HG03045 (cell line): ENCODE measurements at regions not wholly inside any gene's neighbourhood (a gene's known extent, or its start where the extent isn't known, plus 50 kb on each side); places are given as distances from the start of the nearest gene placed in this dataset.
"Not testable (repeated sequence)": the region's sequence is repeated elsewhere in the genome, so short reads cannot be mapped to it uniquely, and the experiment has no call there.

Experiments used
- ATAC-seq: cut with Tn5 transposase; IDR thresholded peaks from one replicate; pipeline ENCODE4 v1.9.1; 2021; ENCODE audit warnings: mild to moderate bottlenecking, moderate library complexity; ENCODE audit not compliant: unreplicated experiment

DNA sequence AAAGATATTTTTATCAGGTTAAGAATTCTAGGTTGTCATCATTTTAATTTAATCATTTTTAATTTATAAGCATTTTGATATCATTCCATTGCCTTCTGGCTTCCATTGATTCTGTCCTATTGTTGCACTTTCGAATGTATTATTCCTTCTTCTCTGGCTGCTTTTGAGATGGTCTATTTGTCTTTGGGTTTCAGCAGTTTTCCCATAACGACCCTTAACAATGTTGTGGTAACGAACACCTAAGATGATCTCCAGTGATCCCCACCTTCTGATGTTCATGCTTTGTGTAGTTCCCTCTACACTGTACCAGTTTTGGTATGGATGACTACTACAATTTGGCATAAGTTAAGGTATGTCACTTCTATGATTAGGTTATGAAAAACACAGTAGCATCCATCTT lies 59.9 kb downstream of the MINAR1 start:
- no peak for ATAC-seq

DNA sequence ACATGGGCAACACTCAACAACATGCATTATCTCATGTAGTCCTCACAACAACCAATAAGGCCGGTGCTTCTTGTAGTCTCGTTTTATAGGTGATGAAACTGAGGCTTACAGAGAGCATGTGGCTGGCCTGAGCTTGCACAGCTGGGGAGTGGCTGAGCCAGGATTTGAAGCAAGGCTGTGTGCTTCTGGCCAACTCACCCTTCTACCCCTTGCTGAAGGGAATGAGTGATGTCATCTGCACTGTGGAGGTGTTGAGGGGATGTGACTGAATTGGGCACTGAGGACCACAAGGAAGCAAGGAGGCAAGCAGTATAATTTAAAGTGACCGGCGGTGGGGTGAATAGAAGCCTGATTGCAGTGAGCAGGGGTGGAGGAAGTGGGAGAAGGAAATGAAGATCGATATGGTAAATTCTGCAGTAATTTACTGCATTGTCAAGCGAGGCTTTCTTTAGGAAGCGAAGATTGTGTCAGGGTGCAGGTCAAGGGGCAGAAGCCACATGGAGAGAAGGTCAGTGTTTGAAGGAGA lies 62.3 kb downstream of the MINAR1 start:
- ATAC-seq, result no peak

DNA sequence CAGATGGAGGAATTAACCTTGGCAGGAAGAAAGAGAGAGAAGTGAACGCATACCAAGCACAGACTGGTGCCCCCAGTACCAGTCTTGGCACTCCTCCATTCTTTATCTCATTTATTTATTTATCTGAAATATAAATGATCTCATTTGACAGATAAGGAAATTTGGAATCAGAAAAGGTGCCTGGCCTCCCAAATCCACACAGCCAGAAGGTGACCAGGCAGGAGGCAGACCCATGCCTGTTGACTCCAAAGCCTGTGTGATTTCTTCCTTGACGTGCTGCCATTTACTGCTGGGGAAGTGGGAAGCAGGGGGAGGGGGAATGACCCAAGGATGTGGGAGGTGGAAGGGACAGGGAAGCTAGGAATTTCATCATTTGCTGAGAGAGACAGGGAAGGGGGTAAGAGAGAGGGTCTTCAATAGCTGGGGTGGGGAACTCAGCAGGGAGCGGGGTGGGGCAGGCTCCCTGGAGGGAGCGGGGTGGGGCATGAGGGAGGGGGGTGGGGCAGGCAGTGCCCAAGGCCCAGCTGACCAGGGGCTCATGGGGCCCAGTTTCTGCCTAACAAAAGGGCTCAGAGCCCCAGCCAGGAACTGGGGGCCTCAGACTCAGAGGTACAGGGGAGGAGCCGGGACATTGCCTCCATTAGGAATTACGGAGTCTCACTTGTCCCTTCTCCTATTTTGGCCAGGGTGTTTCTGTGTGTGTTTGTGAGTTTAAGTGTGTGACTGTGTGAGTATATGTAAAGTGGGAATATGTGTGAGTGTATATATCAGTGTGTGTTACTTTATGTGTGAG lies 63.0 kb downstream of the MINAR1 start:
- no peak for ATAC-seq

DNA sequence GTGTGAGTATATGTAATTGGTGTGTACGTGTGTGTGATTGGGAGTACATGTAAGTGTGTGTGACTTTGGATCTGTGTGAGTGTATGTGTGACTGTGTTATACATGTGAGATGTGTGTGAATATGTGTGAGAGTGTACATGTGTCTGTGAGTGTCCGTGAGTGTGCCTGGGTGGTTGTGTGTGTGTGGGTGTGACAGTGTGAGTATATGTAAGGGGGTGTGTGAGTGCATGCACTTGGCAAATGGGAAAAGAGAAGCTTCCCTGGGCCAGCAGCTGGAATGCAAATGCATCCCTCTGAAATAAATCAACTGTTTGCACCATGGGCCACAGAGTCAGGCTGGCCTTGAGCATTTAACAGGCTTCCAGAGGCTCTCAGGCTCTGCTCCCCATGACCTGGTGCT lies 63.6 kb downstream of the MINAR1 start:
- ATAC-seq, result no peak

DNA sequence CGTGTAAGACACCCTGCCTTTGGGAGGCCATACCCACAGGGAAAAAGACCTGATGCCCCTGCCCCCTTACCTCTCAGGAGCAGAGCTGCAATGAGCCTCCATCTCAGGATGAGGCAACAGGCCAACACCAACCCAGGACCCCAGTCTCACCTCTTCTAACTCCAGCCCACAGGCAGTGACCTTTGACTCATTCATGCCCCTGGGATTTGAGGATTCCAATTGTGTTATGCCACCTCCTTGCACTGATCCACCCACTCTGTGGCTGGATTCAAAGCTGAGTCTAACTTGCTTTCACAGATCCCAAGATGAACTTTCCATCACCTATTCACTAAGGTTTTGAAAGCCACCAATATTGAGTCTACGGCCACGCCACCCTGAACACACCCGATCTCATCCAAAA lies 64.7 kb downstream of the MINAR1 start:
- no peak for ATAC-seq

DNA sequence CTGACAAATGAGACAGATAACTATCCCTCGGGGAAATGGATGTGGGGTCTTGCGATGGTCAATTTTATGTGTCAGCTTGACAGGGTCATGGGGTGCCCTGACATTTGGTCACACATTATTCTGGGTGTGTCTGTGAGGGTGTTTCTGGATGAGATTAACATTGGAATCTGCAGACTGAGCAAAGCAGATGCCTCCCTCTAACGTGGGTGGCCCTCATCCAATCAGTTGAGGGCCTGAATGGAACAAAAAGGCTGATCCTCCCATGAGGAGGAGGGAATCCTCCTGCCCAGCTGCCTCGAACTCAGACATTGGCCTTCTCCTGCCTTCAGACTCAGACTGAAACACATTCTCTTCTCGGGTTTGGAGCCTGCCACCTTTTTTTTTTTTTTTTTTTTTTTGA lies 69.0 kb downstream of the MINAR1 start:
- no peak for ATAC-seq

DNA sequence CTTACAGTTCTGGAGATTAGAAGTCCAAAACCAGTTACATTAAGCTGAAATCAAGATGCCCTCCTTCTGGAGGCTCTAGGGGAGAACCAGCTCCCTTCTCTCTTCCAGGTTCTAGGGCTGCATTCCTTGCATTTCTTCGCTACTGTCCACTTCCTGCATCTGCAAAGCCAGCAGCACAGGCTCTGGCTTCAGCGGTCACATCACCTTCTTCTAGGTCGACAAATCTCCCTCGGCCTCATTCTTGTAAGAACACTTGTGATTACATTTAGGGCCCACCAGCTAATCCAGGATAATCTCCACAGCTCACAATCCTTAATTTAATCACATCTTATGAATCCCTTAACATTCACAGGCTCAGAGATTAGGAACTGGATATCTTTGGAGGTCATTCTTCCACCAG lies 73.8 kb downstream of the MINAR1 start:
- no peak for ATAC-seq

DNA sequence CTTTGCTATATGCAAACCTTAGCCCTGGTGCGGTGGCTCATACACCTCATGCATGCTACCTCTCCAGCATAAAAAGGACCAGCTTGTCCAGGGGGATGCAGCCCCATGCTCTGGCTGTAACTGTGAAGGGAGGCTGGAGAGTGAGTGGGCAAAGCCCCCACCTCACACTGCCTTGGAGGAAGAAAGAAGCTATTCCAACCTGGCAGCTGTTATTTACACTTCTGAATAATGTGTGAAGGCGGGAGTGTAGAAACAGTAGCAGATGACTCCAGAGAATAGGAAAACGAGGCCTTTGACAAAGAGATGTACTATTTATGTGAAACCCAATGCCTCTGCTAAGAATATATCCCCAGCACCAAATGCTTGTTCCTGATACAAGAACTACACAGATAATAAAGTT lies 80.7 kb downstream of the MINAR1 start:
- not testable (repeated sequence) for ATAC-seq

DNA sequence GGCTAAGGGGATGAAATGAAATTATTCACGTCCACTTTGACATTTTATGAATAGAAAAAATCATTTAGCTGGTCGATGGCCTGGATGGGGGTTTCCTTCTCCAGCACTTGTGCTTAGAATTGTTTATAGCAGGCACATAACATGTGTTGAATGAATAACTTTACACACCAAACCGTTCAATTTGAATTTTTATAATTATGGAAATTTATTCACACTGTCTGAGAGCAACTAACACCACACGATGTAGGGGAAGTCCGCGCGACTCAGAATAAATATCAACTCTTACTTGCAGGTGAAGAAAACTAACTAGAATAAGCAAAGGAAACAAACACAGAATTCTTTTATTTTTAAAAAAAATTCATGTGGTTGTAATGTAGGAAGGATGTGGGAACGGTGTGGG lies 81.3 kb downstream of the MINAR1 start:
- no peak for ATAC-seq

DNA sequence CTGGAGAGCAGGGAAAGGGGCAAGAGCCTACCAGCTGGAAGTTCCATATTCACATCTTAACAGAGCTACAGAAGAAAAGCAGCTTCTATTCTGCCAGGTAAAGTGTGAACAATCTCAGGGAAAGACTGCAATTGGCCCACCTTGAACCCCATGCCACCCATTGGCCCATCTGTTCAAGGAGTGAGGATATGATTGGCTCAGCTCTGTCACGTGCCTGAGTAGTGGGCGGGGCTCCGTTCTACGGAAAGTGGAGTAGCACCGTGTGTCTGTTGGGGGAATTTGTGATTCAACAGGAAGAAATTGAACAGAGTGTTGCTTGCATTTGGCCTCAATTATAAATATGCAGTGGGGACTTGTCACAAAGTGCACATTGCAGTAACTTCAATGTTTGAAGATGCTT lies 81.8 kb downstream of the MINAR1 start:
- no peak for ATAC-seq

DNA sequence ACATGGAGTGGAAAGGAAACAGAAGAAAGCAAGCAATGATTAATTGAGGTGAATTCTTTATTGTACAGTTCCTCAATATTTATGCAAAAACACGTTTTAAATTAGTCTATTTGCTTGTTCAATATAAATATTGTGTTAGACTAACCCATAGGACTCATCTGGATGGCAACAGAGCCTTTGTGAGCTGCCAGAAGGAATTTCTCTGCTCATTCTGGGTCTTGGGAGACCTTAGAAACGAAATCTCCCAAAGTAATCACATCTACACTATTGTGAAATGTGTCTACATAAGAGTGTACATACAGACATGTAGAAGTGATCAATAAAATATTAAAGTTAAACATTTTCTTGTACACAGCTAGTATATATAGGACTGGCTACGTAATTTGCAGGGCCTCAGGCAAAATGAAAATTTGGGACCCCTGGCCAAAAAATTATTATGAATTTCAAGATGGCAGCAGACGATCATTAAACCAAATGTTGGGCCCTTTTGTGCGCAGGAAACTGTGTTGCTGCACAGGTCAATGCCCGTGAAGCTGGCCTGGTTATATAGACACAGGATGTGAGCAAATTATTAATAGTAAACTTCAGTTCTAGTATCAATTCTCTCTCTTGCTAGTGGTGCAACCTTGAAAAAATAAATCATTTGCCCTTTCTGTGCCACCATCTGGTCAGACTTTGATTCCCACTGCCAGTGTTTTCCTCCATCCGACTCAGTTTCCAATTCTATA lies 83.3 kb downstream of the MINAR1 start:
- ATAC-seq, result no peak

DNA sequence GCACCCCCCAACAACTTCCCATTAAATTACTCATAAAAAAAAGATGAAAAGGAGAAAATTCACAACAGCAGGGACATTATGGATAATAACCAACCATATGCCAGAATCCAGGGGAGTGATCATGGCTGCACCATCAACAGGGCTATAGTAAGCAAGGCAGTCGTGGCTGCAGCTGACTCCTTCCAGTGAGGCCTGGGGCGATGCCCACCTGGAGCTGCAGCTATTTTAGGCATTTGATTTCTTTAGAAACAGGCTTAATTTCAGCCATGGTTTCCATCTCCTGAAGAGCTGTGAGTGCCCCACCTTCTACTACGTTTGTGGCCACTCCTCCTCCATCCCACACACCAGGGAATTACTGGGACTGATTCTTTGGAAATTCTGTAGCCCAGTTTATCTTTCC lies 84.0 kb downstream of the MINAR1 start:
- no peak for ATAC-seq

DNA sequence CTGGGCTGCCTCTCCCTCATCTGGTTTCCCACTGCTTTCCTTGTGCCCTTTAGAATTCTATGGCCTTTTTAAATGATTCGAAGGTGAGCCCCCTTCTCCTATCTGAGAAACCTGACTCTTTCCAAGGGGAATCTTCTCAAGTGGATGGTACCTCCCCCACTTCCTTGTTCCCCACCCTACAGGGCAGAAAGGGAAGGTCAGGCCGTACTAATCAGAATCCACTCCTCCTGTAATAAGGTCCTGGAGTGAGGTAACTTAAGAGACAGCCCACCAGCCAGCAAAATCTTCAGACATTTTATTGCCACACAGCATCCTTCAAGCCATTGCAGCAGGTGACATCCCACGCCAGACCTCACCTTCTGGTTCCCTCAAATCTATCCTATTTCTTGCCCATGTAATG lies 84.5 kb downstream of the MINAR1 start:
- no peak for ATAC-seq

DNA sequence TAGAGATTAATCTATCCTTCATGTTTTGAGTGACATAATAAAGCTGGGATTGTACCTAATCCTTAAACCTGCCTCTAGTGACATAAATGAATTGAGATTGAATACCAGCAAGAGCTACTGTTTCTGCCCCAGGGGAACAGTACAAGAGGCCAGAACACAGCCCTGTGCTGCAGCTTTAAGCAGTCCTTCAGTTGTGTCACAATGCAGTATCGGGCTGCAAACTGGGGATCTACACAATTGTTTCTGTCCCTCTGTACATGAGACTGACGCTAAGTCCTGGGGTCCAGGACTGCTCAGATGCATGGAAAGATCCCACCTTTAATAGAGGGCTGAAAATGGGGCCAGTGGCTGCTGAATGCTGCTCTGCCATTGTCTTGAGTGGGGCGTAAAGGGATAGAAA lies 87.5 kb downstream of the MINAR1 start:
- no peak for ATAC-seq

DNA sequence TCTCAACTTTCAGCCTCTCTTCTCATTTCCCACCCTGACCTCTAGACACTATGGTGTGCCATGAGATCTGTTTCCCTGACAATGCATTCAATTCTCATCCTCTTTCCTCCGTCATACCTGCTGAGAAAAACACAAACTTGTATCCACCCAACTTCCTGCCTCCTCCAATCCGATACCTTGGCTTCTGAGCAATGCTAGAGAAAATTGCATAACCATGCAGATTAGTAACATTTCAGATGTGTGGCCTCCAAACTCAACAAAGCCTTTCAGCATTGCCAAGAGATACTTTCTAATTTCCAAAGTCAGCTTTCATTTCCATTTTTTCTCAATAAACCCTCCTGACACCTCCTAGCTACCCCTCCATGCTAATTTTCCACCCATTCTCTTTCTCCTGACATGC lies 88.5 kb downstream of the MINAR1 start:
- no peak for ATAC-seq

DNA sequence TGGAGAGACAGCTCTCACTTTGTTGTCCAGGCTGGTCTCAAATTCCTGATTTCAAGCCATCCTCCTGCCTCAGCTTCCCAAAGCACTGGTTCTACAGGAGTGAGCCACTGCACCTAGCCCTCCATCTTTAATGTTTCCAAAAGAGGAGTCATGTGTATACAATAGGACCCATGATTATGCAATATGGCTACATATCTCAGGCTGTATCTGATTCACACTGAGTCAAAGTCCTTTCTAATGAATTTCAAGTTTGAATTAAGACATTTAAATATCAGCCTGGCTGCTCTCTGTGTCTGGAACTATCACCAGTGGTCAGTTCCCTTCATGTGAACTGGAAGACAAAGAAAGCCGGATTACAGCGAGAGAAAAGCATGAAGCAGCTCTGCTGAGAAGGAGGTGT lies 90.5 kb downstream of the MINAR1 start:
- no peak for ATAC-seq

DNA sequence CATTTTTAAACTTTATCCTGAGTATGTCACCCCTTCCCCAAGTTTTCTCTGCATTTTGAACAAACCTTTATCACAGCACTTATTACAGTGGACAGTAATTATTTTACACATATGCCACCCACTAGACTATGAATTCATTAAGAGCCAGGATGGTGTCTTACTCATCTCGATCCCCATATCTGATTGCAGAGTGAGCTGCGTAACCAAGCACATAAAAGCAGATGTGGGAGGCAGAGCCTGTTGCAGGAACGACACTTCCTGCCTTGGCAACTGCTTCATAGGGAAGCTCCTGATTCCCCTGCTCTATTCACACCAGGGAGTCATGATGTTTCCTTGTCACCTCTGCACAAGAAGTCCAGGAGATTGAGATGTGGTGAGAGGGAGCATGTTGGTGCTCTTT lies 91.1 kb downstream of the MINAR1 start:
- no peak for ATAC-seq

DNA sequence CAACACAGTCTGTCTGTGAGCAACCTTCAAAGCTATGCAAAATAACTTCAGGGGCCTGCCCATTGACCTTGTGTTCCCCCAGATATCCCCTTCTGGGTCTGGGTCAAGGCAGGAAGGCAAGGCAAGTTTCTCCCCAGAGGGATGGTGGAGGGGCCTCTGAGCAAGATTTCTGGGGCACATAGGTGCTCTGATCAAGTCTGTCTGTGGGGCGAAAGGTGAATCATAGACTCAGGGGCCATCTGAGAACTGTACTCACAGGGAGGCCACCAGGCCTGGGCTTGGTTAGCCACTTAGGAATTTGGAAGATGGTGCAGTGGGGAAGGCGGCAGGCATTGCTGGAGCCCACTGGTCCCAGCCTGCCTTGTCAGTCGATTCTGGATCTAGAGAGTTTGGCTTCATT lies 92.4 kb downstream of the MINAR1 start:
- ATAC-seq, result no peak

DNA sequence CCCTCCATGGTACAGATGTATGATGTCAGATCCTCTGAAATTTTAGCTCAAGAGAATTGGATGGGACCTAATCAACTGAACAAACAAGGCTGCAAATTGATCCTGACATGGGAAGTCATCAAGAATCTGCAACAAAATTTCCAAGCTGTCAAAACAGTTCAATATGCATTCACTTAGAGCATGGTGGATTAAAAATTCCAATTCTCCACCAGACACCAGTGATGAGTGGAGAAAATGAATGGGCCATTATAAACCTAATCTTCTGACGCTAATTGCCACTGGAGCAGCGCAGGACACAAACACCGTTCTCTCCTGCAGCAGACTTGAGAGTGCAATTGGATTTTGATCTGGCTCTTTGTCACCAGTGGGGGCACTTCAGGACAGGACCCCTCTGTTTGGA lies 94.2 kb downstream of the MINAR1 start:
- ATAC-seq, result no peak

DNA sequence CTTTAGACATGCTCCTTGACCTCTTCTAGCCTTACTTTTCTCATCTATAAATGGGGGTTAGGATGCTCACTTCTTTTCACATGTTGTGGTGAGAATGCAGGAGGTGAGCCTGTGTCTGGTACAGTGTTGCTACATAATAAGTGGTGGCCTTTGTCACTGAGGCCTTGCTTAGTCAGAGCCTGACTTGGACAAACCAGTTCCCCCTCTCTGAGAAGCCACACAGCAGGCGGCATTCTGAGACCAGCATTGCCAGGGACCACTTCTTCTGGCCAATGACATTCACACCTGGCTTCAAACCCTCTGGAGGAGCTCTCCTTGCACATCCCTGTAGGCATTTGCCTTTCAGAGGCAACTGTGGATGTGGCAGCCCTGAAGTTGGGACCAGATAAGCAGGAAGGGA lies 95.7 kb downstream of the MINAR1 start:
- no peak for ATAC-seq

DNA sequence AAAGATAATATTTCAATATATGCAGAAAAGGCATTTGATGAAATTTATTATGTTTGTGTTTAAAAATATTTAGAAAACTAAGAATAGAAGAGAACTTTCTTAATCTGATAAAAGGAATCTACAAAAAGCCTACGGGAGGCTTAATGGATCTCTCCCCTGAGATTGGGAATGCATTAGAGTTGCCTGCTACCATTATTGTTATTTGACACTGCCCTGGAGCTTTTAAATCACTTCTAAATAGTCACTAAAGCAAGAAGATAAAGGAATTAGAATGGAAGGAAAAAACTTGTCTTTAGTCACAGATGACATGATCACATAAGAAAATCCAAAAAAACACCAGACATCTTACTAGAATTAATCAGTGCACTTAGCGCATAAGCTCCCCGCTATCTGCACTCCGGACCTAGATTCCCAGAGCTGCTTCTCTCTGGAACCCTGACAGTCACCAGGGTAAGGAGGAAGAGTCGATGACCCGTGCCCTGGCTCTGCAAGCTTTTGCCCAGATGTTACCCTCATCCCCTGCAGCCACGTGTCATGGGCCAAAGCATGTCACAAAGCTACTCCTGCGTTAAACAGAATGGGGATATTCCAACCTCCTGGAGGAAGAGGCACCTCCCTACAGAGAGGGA lies 97.1 kb downstream of the MINAR1 start:
- ATAC-seq, result no peak

DNA sequence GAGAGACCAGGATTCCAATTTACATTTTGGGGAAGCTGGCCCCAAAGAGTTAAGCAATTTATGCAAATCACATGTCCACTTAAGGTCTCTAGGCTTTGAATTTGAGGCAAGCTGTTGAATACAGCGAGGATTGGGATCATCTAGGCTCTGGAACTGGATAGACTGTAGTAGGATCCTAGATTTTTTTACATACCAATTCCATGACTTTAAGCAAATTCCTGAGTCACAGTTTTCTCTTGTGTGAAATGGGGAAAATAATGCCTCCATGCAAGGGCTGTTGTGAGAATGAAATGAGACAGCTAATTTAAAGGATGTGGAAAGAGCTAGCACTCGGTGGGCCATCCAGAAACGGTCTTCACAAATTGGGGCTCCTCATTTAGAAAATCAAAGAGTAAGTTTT lies 103.4 kb downstream of the MINAR1 start:
- no peak for ATAC-seq
